Renal pelvis (tissue), 1 donor: ENCODE measurements at regions not wholly inside any gene's neighbourhood (a gene's known extent, or its start where the extent isn't known, plus 50 kb on each side); places are given as distances from the start of the nearest gene placed in this dataset.

Experiments
- DNase-seq: peaks from one replicate; pipeline ENCODE4 v3.0.0-alpha.2; 2013

DNA sequence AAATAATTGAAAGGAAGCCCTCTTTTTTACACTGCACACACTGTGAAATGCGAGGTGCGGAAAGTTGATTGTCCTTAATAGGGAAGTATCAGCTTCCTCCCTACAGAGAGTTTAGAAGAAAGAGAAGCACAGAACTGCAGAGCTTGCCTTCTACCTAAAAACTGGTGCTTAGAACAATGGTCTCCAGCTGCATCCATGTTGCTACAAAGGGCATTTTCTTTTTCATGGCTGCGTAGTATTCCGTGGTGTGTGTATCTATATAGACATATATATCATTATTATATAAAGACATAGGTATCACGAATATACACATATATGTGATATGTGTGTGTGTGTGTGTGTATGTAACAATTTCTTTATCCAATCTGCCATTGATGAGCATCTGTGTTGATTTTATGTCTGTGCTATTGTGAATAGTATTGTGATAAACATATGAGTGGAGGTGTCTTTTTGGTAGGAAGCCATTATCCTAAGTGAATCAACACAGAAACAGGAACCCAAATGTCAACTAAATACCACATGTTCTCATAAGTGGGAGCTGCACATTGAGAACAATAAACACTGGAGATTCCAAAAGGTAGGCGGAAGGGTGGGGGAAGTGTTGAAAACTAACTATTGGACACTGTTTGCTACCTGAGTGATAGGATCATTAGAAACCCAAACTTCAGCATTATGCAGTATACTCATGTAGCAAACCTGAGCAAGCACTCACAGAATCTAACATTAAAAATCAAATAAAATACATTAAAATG, 290.0 kb upstream of the RUNX1 start:
- no peak for DNase-seq

- no peak for DNase-seq
Observed at GRCh38 chr21:35338281-35338680, 289.2 kb upstream of the RUNX1 start.

GRCh38 chr21:35337573-35337972, 288.5 kb upstream of the RUNX1 start:
- DNase-seq: no peak

DNA sequence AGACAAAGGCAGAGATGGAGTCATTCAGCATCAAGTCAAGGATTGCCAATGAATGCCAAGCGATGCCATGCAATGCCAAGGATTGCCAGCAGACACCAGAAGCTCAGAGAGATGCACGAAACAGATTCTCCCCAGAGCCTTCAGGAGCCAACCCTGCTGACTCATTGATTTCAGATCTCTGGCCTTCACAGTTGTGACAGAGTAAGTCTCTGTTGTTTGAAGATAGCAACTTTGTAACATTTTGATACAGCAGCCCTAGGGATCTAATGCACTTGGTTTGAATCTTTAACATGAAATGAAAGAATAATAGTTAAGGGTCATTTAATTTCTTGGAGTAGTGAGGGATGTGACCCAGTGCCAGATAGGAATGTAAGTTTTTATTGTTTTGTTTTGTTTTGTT, 287.4 kb upstream of the RUNX1 start:
- DNase-seq: no peak

DNA sequence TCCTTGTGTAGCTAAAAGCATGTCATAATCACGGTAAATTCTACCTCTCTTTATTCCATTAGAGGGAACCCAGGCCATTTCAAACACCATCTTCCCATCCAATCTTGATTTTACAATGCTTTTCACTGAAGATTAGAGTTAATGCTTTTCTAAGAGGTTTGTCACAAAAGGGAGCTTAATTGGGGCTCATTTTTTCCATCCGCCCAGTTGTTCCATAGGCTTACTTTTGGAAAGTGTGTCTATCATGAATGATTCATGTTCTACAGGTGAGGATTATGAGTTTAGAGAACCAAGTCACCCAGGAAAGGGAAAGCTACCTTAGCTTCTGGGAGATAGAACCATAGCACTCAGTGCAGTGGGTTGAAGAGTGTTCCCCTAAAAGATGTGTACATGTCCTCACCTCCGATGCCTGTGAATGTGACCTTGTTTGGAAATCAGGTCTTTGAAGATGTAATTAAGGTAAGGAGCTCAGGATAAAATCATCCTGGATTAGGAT, 286.9 kb upstream of the RUNX1 start:
- DNase-seq: no peak

DNA sequence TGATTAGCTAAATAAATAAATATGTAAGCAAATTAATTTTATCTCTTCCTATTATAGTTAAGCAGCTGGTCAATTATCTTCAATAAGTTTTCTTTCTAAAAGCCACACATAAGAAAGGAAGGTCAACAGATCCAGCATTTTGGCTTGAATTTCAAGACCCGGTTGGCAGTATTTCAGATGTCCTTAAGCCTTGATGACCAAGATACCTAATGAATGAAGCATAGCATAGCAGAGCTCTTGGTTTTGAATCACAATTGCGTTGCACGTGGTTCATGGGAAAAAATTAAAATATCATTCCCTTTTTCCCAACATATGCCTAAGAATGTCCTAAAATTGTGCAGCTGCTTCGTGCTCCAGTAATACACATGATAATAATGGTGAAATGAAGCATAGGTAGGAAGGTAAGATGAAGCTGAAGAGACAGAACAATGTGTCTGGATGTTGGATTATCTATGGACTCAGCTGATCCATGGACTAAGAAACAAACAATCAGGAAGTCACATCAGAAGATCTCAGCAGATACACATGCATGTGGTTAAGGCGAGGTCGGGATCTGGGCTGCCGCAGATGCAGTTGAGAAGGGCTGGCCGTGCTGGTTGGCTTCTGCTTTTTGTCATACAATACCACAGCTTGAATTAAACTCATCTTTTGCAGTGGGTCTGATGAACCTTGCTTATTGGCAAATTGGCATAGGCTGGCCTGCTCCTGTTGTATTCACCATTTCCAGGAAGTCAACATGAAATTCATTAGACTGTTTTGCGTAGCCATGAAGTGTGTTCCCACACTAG, 284.9 kb upstream of the RUNX1 start:
- no peak for DNase-seq

- no peak for DNase-seq
Observed at GRCh38 chr21:35332841-35333426, 283.8 kb upstream of the RUNX1 start.

DNA sequence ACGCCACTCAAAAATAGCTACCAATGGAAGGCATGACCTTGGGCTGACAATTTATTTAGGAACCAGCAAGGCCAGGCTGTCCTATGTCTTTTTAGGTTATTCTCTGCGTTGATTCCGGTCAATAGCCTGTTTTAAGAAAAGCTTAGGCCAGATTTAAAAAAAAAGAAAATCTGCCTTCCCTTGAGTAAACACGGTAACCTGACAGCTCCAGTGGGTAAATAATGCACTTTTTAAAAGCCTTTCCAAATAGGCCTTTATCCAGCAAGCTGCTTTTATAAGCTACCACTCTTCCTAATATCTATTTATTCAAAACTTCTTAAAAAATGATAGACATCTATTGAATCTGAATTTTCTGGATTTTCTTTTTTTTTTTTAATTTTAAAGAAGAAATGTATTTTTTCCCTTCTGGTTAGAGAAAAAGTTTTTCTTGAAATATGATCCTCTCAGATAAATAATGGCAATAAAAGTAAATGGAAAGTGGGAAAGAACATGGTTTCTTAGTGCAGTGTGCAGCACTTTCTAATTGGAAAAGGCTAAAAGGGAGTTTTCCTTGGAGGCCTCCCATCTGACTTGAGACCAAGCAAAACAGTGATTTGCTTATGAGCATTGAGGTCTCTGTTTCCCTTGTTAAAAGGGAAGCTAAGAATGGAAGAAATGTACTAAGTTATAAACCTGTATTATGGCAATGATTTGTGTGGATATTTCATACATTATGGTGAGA, 281.0 kb upstream of the RUNX1 start:
- peak; percentile 57 for DNase-seq

DNA sequence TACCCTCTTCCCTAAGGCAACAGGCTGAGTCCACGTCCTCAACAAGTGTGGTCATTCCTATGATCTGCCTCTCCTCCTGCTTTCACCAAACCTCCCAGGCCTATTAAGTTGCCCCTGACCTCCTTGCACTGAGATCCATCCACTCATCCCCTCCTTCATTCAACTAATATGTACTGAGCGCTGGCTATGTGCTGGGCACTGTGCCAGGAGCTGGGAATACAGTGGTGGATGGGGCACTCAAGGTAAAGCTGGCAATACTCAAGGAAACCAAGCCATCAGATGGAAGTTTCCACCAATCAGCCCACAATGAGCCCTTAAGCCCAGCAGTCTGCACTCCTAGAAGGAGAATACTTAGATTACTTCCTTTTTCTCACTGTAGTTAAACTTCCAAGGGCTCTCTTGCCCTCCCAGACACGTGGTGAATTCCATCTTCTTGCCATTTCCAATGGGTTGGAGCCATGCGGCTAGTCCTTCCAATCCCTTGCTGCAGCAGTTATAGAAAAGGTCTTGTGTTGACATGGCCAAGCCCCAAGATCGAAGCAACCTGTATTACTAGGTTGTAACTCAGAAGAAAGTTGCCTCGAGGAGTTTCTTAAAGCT, 279.9 kb upstream of the RUNX1 start:
- no peak for DNase-seq

- no peak for DNase-seq
Observed at GRCh38 chr21:35326677-35327076, 277.6 kb upstream of the RUNX1 start.

- no peak for DNase-seq
Observed at GRCh38 chr21:35325953-35326352, 276.9 kb upstream of the RUNX1 start.

DNA sequence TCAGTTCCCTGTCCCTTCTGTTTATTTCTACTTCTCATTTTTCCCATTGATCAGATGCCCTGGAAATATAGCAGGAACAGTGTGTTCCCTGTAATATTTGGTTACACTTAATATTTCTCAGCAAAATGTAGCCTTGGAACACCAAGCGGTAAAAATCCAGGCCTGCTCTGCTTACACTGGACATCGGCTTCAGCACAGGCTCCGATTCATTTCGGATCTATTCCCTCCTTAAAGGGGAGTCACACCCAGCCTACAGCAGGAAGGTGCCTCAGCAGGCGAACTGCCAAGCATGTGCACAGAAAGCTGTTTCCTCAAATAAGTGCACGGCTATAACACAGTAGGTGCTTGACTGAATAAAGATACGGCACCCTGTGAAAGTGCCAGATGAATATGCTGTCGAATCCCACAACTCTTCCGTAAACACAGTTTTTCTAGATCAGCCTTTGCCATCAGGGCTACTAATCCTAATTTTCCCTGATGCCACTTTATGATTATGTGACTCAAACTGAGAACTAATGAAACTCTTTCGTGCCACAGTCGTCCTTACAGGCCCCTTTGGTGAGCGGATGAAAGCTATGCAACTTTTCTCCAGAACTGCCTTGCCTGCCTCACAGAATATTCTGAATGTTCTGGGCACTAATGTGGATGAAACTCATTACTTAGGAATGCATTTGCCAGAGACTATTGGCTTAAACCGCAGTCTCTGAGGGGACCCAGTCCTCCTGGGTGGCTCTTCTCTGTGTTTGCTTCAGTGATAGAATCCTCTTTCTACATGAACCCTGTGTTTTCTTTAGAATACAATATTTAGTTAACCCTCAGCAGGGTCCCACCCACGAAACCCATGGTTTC, 275.5 kb upstream of the RUNX1 start:
- DNase-seq: no peak

DNA sequence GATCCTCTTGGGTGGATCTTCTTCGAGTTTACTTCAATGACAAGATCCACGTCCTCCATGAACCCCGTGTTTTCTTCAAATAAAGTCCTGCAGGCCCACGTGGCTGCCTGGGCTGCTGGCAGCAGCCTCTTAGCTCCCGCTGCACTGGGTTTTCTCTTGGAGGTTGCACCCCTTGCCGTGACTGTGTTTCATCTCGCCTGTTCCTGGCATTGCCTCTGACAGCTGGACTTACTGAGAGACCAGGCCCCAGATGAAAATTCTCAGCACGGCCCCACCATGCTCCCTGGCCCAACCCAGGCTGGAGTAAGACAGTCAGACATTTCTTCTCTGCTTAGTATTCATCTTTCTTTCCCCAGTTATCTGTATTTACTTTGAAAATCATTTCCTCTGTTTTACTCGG, 274.8 kb upstream of the RUNX1 start:
- no peak for DNase-seq

- no peak for DNase-seq
Observed at GRCh38 chr21:35321322-35322200, 272.5 kb upstream of the RUNX1 start.

DNA sequence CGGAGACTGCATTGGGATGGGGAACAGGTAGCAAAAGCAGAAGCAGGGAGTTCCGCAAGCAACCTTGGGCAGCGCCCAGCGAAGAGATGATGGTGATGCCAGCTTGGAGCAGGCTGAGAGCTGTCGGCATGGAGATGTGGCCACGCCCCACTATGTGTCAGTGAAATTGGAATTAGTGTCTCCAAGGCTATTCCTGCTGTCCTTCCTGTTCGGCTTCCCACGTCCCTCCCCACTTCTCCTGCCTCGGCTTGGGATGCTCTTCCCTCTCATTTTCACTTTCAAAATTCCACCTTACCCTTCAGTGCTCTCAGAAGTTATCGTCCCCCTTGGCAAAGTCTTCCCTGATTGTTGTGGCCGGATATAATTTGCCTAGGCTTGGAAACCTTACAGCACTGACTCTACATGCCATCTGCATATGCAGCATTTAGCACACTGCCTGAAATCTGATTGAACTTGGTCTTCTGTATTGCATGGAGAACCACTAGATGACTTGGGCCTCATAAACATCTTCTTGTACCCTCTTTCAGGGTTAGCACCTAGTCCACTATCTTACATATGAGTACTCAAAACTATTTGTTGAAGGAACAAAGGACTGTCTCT, 270.7 kb upstream of the RUNX1 start:
- DNase-seq: no peak

GRCh38 chr21:35316933-35317332, 267.8 kb upstream of the RUNX1 start:
- no peak for DNase-seq

DNA sequence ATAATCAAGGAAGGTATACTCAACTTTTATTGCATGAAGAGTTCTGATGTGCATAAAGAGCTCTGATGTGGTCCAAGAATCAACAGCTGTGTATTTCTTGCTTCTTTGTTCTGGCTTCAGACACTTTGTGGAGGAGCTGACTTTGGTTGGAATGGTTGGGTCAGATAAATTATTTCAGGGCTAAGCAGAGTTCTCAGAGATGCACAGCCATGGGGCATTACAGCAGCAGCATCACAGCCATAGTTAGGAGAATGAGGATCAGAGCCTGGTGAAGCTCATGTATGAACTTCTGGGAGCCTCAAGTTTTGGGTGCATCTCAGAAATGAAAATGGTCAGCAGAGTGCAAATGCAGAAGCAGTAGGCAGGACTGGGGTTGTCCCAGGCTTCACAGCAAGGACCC, 267.4 kb upstream of the RUNX1 start:
- DNase-seq: no peak

GRCh38 chr21:35314857-35315582, 265.9 kb upstream of the RUNX1 start:
- no peak for DNase-seq

- no peak for DNase-seq
Observed at GRCh38 chr21:35311985-35312384, 262.9 kb upstream of the RUNX1 start.
